ENCODE measurements at regions not wholly inside any gene's neighbourhood (a gene's known extent, or its start where the extent isn't known, plus 50 kb on each side); places are given as distances from the start of the nearest gene placed in this dataset.
A peak's percentile ranks its signal among the peaks of the same experiment; 100 is the strongest.

DNA sequence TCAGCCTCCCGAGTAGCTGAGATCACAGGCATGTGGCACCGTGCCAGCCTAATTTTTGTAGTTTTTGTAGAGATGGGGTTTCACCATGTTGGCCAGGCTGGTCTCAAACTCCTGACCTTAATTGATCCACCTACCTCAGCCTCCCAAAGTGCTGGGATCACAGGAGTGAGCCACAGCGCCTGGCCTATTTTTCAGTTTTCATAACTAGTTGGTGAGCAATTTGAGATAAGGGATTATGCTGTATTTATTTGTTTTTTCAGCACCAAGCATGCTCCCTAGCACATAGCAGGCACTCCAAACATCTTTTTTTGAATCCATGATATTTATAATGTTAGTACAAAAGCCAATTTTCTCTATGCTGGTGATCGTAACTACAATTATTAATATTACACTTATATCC lies 541.2 kb downstream of the SNAPC1 start:
- DNase-seq = peak; percentile 50

DNA sequence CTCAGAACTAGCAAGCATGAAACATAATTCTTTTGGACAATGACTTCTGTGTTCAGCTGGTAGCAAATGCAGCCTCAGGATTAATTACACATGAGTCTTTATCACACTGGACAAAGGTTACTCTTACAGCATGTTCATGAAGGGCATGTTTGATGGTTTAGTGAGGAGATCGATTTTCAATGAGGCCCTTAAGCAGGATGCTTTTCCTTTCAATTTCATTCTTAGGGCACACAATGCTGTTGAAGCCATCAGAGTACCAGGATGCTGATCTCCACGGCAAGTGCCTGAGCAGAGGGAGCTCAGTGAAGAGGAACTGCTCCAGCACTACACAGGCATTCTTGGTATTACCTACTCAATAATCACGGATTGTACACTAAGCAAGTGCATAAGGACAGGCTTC lies 542.0 kb downstream of the SNAPC1 start:
- no peak for DNase-seq

- no peak for DNase-seq
These were observed 545.6 kb downstream of the SNAPC1 start for GRCh38 chr14:62307844-62308243.

- DNase-seq = no peak
These were observed 546.1 kb downstream of the SNAPC1 start for GRCh38 chr14:62308316-62308715.

DNA sequence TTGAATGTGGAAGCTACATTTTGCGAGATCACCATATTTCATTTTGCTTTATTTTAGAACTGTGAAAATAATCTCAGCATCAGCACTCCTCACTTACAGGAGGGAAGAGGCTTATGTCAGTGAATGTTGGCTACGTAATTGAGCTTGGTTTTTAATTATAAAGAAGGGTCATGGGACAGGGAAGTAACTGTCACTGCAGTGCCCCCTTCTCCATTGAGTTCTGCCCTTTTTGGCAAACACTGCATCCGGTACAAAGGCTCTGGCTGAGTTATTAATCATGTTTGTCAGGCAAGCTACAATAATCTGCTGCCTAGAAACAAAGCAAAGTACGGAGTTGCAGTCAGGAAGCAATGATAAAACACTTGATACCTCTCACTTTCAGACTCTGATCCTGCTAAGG lies 546.7 kb downstream of the SNAPC1 start:
- DNase-seq = no peak

GRCh38 chr14:62313212-62313611 lies 551.0 kb downstream of the SNAPC1 start:
- no peak for DNase-seq

DNA sequence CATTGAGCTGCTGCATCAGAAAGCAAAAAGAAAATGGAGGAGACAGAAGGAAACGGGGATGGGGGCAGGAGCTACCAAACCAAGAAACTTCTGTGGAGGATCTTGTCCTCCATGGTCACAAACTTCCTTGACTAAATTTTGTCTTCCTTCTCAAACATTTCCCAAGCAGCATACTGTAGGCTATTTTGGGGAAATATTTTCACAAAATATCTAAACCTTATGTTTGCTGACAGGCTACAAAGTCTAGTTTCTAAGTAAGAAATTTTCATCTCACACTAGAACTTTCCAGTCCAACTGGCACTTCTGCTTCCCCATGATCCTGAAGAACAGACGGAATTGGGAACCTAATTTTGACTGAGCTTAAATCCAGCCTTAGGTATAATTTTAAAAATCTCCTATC lies 552.0 kb downstream of the SNAPC1 start:
- DNase-seq = no peak

DNA sequence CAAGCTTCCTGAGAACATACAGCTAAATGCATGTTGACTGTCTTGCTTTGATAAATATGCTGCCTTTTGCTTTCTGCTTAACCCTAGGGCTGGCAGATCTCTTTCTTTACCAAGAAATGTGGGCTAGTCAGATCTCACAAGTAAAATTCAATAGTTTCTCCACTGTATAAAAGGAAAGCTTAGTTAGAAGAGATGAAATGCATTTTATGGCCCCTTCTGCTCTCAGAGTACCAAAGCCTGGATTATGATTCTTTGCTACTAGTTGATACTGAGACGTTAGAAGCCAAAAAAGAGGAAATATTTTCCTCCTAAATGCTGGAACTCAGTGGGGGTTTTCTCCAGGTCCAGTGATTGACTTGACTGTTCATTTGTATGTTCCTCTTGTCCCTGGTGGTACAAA lies 552.7 kb downstream of the SNAPC1 start:
- no peak for DNase-seq

GRCh38 chr14:62315631-62316030 lies 553.4 kb downstream of the SNAPC1 start:
- no peak for DNase-seq

GRCh38 chr14:62322216-62322615 lies 560.0 kb downstream of the SNAPC1 start:
- DNase-seq = no peak

DNA sequence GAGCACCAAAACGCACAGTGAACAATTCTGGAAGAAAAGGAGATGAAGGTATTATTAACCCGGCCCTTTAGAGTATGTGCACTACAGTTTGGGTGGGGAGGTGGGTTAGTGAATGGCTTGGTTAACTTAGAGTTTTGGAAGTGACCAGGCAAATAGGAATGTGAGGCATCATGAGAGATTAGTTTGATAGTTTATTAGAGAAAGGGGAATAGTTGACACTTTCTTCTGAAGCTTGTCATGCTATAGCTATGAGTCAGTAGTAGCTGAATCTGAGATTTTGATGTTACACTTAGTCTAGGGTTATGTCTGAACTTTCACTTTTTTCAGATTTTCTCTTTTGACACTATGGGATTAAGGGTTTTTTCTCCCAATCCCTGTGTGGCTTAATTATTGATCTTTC lies 567.2 kb downstream of the SNAPC1 start:
- DNase-seq = peak; percentile 73

- no peak for DNase-seq
These were observed 585.4 kb downstream of the SNAPC1 start for GRCh38 chr14:62347562-62348011.

- no peak for DNase-seq
These were observed 595.1 kb downstream of the SNAPC1 start for GRCh38 chr14:62357362-62357761.

GRCh38 chr14:62364161-62364560 lies 601.9 kb downstream of the SNAPC1 start:
- no peak for DNase-seq

GRCh38 chr14:62364800-62365280 lies 602.6 kb downstream of the SNAPC1 start:
- no peak for DNase-seq

DNA sequence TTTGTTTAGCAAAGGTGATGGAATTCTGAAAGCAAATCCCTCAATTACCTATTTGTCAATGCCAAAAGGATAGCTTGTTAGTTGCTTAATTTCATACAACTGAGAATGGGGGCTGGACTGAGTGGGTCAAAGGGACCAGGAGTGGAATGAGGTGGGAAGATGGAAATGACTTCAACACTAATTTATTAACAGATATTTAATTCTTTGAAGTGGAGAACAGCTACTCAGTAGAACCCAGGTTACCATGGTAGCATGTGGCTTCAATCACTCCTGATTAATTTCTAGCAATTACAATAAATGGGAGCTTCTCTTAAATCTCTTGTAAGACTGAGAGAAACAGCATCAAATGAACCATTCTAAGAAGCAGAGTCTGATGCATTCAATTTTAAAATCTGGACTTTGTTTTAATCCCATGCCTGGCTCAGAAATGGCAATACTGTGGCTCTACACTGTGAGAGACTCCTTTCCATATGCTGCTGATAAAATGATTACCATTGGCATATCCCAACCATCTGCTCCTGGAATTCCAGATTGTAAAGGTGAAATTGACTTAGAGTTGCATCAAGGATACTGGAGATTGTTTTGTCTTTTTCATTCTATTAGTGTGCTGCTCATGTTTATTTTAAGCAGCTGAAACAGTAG lies 607.8 kb downstream of the SNAPC1 start:
- no peak for DNase-seq

DNA sequence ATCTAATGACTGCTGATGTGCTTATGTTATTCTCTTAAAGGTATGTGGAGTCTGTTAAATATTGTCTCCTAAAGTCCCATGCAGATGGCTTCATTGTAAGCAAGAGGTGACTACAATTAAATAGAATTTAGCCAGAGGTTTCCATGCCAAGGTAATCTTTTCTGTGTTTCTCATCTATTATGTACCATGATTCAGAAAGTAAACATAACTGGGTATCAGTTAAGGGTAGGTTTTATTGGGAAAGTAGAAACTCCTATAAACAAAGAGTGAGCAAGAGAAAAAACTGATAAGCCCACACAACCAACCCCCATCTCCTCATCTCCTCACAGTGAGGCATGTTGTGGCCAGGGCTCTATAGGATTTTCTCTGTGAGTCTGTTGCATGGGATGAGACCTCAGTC lies 611.7 kb downstream of the SNAPC1 start:
- peak; percentile 7 for DNase-seq

- DNase-seq = no peak
These were observed 615.8 kb downstream of the SNAPC1 start for GRCh38 chr14:62378057-62378456.

- DNase-seq = no peak
These were observed 619.3 kb downstream of the SNAPC1 start for GRCh38 chr14:62381311-62382070.

DNA sequence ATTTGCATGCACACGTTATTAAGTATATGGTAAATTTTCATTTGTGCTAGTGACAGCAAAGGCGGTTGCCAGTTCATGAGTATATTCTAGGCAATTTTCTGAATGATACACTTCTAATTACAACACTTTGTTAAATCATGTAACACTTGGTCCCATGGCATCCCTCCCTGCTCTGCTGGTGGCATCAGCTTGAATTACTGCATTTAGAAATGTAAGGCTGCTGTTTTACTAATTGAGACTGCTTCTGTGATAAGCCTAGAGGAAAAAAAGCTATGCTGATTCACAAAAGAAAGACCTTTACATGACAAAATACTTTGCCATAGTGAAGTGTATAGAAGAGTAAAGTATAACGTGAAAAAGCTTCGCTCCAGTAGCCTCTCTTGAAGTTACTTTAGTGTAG lies 636.1 kb downstream of the KCNH5 start:
- no peak for DNase-seq

- DNase-seq = peak; percentile 62
These were observed 635.5 kb downstream of the KCNH5 start for GRCh38 chr14:62409626-62410300.

DNA sequence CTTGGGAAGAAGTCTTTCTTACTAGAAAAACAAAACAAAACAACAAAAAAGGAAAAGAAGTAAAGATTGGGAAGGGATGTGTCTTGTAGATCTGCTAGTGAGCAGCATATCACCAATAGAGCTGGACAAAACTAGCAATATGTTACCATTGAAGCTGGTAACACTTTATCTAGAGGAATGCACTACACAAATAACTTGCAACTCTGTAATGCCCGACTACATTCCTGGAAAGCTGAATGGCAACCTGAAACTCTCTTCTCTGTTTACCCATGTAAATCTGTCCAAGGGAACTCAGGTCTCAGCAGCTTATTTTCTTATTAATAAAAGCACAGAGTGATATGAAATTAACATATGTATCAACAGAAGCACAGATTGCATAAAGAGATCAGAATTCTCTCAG lies 624.4 kb downstream of the KCNH5 start:
- DNase-seq = no peak

GRCh38 chr14:62428429-62429203 lies 616.6 kb downstream of the KCNH5 start:
- peak; percentile 82 for DNase-seq
